Keratinocyte (primary cell): ENCODE measurements at regions not wholly inside any gene's neighbourhood (a gene's known extent, or its start where the extent isn't known, plus 50 kb on each side); places are given as distances from the start of the nearest gene placed in this dataset.

ENCODE experiments used
- DNase-seq: peaks from one replicate; pipeline ENCODE4 v3.0.0-alpha.2; 2011; ENCODE audit warnings: low read depth, missing footprints, low spot score
- FAIRE-seq: peaks from 2 replicates; lab custom pipeline; 2011; peaks lifted over from hg19 to GRCh38; lab: Jason Lieb, UNC
- H2AFZ ChIP-seq: 2 replicates; pipeline ENCODE4 v1.6.0; 2012; ENCODE audit warnings: low read length, control low read depth, inconsistent platforms; ENCODE audit not compliant: control insufficient read depth
- H3K27ac ChIP-seq: 2 replicates; pipeline ENCODE4 v1.5.1; 2011; ENCODE audit warnings: low read length; ENCODE audit not compliant: control insufficient read depth, insufficient read depth
- H3K27me3 ChIP-seq: 3 replicates; pipeline ENCODE4 v1.6.0; 2011; ENCODE audit warnings: low read length; ENCODE audit not compliant: control insufficient read depth, insufficient read depth; ENCODE audit errors: extremely low read depth
- H3K36me3 ChIP-seq, 2 experiments: 2 replicates in 1 of 2; 3 replicates in 1 of 2; pipeline ENCODE4 v1.5.1; 2011; ENCODE audit warnings: low read length in 2 of 2, mild to moderate bottlenecking in 1 of 2; ENCODE audit not compliant: control insufficient read depth in 2 of 2, insufficient read depth in 2 of 2; ENCODE audit errors: extremely low read depth in 1 of 2
- H3K4me1 ChIP-seq: 3 replicates; pipeline ENCODE4 v1.5.1; 2011; ENCODE audit warnings: low read length; ENCODE audit not compliant: control insufficient read depth, insufficient read depth; ENCODE audit errors: extremely low read depth
- H3K4me2 ChIP-seq: 3 replicates; pipeline ENCODE4 v1.6.0; 2011; ENCODE audit warnings: low read depth, low read length; ENCODE audit not compliant: control insufficient read depth, insufficient read depth; ENCODE audit errors: extremely low read depth
- H3K4me3 ChIP-seq, 3 experiments: fragments of 200-600 bp in 1 of 3; sonication (generic) in 1 of 3; 2 replicates in 2 of 3; 3 replicates in 1 of 3; pipeline ENCODE4 v1.5.1; 2011 to 2016; ENCODE audit warnings: low read length in 3 of 3, mild to moderate bottlenecking in 3 of 3, control low read depth in 2 of 3, inconsistent platforms in 1 of 3, low read depth in 1 of 3, mixed read lengths in 1 of 3, mixed run types in 1 of 3, moderate library complexity in 1 of 3; ENCODE audit not compliant: control insufficient read depth in 2 of 3, insufficient read depth in 2 of 3; ENCODE audit errors: extremely low read depth in 1 of 3
- H3K79me2 ChIP-seq: 2 replicates; pipeline ENCODE4 v1.6.0; 2012; ENCODE audit warnings: low read length; ENCODE audit not compliant: control insufficient read depth, insufficient read depth
- H3K9ac ChIP-seq: 3 replicates; pipeline ENCODE4 v1.6.0; 2011; ENCODE audit warnings: low read length; ENCODE audit not compliant: control insufficient read depth, insufficient read depth; ENCODE audit errors: extremely low read depth
- H3K9me1 ChIP-seq: 3 replicates; pipeline ENCODE4 v1.6.0; 2011; ENCODE audit warnings: low read length; ENCODE audit not compliant: control insufficient read depth, insufficient read depth; ENCODE audit errors: extremely low read depth
- H3K9me3 ChIP-seq: 2 replicates; pipeline ENCODE4 v1.5.1; 2012; ENCODE audit warnings: low read depth, low read length; ENCODE audit not compliant: control insufficient read depth
- H4K20me1 ChIP-seq: 3 replicates; pipeline ENCODE4 v1.6.0; 2011; ENCODE audit warnings: low read length; ENCODE audit not compliant: control insufficient read depth, insufficient read depth; ENCODE audit errors: extremely low read depth
- CTCF ChIP-seq, 3 experiments: IDR thresholded peaks in 1 of 3; conservative IDR thresholded peaks in 1 of 3; optimal IDR thresholded peaks in 1 of 3; 2 replicates in 2 of 3; 3 replicates in 1 of 3; pipeline versions ENCODE3 to v1.5.1; 2011; ENCODE audit warnings: low read length in 3 of 3, mild to moderate bottlenecking in 3 of 3, moderate library complexity in 2 of 3, control low read depth in 1 of 3, inconsistent platforms in 1 of 3; ENCODE audit not compliant: insufficient read depth in 2 of 3; ENCODE audit errors: extremely low read depth in 1 of 3
- EZH2 ChIP-seq: IDR thresholded peaks from one replicate; pipeline ENCODE4 v1.6.1; 2012; ENCODE audit warnings: inconsistent platforms, mild to moderate bottlenecking, low read length, moderate library complexity
- dilution Hi-C: fragments of 300-500 bp; cut with MboI; formaldehyde crosslinking; loops from one replicate; pipeline ENCODE4 v1.7.0; 2020; ENCODE audit warnings: low sequenced_read_pairs; ENCODE audit not compliant: extremely low pct_ligation_motif_present

GRCh38 chr7:20479706-20480105, 135.8 kb upstream of the ABCB5 start:
- no peaks in the 10 kb centered on the region for H3K79me2 ChIP-seq
- H3K4me3 ChIP-seq = no peak overlapping the region
- no peaks in the 10 kb centered on the region for H3K9me1 ChIP-seq
- no peaks in the 10 kb centered on the region for H3K9me3 ChIP-seq
- H3K27ac ChIP-seq = no peak overlapping the region
- no peak for FAIRE-seq
- no peaks in the 10 kb centered on the region for H4K20me1 ChIP-seq
- H3K4me2 ChIP-seq = no peak overlapping the region
- no peaks in the 10 kb centered on the region for H3K4me1 ChIP-seq
- dilution Hi-C loops = no loop called here
- H2AFZ ChIP-seq = no peak overlapping the region
- no peaks in the 10 kb centered on the region for H3K27me3 ChIP-seq
- no peak for DNase-seq
- no peak overlapping the region for H3K9ac ChIP-seq
- no peak for TF ChIP-seq EZH2
- no peak for TF ChIP-seq CTCF (optimal IDR thresholded peaks at IDR 0.05 in 1 of 3, IDR thresholded peaks at IDR 0.05 in 1 of 3, conservative IDR thresholded peaks at IDR 0.05 in 1 of 3; ENCODE audit: extremely low read depth in 1 of 3, insufficient read depth in 2 of 3, low read length in 3 of 3)
- H3K36me3 ChIP-seq = no peaks in the 10 kb centered on the region

GRCh38 chr7:20482071-20482470, 133.4 kb upstream of the ABCB5 start:
- no peak for FAIRE-seq
- H3K27ac ChIP-seq = no peak overlapping the region
- H3K36me3 ChIP-seq = no peaks in the 10 kb centered on the region
- no peaks in the 10 kb centered on the region for H3K9me1 ChIP-seq
- TF ChIP-seq CTCF (optimal IDR thresholded peaks at IDR 0.05 in 1 of 3, IDR thresholded peaks at IDR 0.05 in 1 of 3, conservative IDR thresholded peaks at IDR 0.05 in 1 of 3; ENCODE audit: extremely low read depth in 1 of 3, insufficient read depth in 2 of 3, low read length in 3 of 3) = no peak
- no peak for TF ChIP-seq EZH2
- dilution Hi-C loops = no loop called here
- no peak overlapping the region for H2AFZ ChIP-seq
- no peaks in the 10 kb centered on the region for H3K4me1 ChIP-seq
- H3K9ac ChIP-seq = no peak overlapping the region
- no peak for DNase-seq
- no peak overlapping the region for H3K4me2 ChIP-seq
- H3K79me2 ChIP-seq = no peaks in the 10 kb centered on the region
- H3K4me3 ChIP-seq = no peak overlapping the region
- H4K20me1 ChIP-seq = no peaks in the 10 kb centered on the region
- H3K27me3 ChIP-seq = no peaks in the 10 kb centered on the region
- peaks cover under 1% of the 10 kb centered on the region for H3K9me3 ChIP-seq
